ENCODE measurements at regions not wholly inside any gene's neighbourhood (a gene's known extent, or its start where the extent isn't known, plus 50 kb on each side); places are given as distances from the start of the nearest gene placed in this dataset.
A peak's percentile ranks its signal among the peaks of the same experiment; 100 is the strongest.
"Not testable (repeated sequence)": the region's sequence is repeated elsewhere in the genome, so short reads cannot be mapped to it uniquely, and the experiment has no call there.

DNA sequence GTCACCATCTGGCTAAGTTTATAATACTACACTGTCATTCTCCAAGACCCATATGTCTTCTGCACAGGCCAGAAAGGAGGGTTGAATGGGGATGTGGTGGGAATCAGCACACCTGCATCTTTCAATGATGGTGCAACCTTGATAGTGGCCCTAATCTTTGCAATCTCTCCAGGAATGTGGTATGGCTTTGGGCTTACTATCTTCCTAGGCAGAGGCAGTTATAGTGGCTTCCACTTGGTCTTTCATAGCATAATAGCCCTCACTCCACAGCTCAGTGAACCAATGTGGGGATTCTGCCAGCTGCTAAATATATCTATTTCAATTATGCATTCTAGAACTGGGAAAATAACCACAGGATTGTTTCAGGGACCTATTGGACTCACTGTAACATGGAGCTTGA lies 61.8 kb upstream of the ATP2B1 start:
- no peak for DNase-seq (ENCODE audit: low read depth)
- no peak overlapping the region for H3K4me3 ChIP-seq (ENCODE audit: low read length)
- no peak for TF ChIP-seq CTCF (conservative IDR thresholded peaks at IDR 0.05; ENCODE audit: low read depth, low read length)

- DNase-seq (ENCODE audit: low read depth) = no peak
- TF ChIP-seq CTCF (conservative IDR thresholded peaks at IDR 0.05; ENCODE audit: low read depth, low read length) = no peak
- no peak overlapping the region for H3K4me3 ChIP-seq (ENCODE audit: low read length)
These were observed 60.8 kb upstream of the ATP2B1 start for GRCh38 chr12:89769483-89769818.

GRCh38 chr12:89768586-89769482 lies 60.2 kb upstream of the ATP2B1 start:
- peak; percentile 39 for DNase-seq (ENCODE audit: low read depth)
- no peak for TF ChIP-seq CTCF (conservative IDR thresholded peaks at IDR 0.05; ENCODE audit: low read depth, low read length)
- no peak overlapping the region for H3K4me3 ChIP-seq (ENCODE audit: low read length)

GRCh38 chr12:89765959-89766824 lies 57.6 kb upstream of the ATP2B1 start:
- no peak for TF ChIP-seq CTCF (conservative IDR thresholded peaks at IDR 0.05; ENCODE audit: low read depth, low read length)
- DNase-seq (ENCODE audit: low read depth) = no peak
- H3K4me3 ChIP-seq (ENCODE audit: low read length) = no peak overlapping the region

GRCh38 chr12:89764164-89764563 lies 55.5 kb upstream of the ATP2B1 start:
- not testable (repeated sequence) for H3K4me3 ChIP-seq (ENCODE audit: low read length); DNase-seq (ENCODE audit: low read depth)

- DNase-seq (ENCODE audit: low read depth) = no peak
- TF ChIP-seq CTCF (conservative IDR thresholded peaks at IDR 0.05; ENCODE audit: low read depth, low read length) = no peak
- H3K4me3 ChIP-seq (ENCODE audit: low read length) = no peak overlapping the region
These were observed 54.0 kb upstream of the ATP2B1 start for GRCh38 chr12:89762498-89763170.

DNA sequence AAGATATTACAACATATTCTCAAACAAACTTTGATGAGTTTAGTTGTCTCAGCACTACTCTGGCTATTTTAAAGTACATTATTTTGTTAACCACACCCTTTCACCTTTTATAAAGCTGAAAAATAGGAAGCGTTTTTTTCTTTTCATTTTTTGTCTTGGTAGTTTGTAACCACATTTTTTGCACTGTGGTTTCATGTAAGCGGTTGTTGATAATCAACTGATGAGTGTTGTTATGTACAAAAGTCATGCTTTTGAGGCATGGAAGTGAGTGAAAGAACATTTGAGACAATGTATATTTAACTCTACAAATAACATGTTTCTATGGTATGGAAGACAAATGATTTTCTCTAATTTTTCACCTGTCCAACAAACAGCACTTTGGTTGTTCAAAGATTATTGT lies 52.1 kb upstream of the ATP2B1 start:
- no peak for TF ChIP-seq CTCF (conservative IDR thresholded peaks at IDR 0.05; ENCODE audit: low read depth, low read length)
- no peak overlapping the region for H3K4me3 ChIP-seq (ENCODE audit: low read length)
- no peak for DNase-seq (ENCODE audit: low read depth)

All from retinal pigment epithelial cell (primary cell).